Gastrocnemius medialis (tissue), 4 donors: ENCODE measurements at regions not wholly inside any gene's neighbourhood (a gene's known extent, or its start where the extent isn't known, plus 50 kb on each side); places are given as distances from the start of the nearest gene placed in this dataset.

ENCODE experiments used
- ATAC-seq, 2 donors: fragments of 150-250 bp; one replicate each; pipeline ENCODE4 v1.9.1; 2016
- DNase-seq, 2 donors: peaks; one replicate each; pipeline ENCODE4 v3.0.0-alpha.2; 2019
- H3K27ac ChIP-seq, 4 donors: fragments of 200-600 bp; sonication (generic); 1 replicate in 1 of 4; 2 replicates in 3 of 4; pipeline ENCODE4 v1.5.1; 2016 to 2018; ENCODE audit warnings: mild to moderate bottlenecking in 2 of 4, moderate library complexity in 1 of 4
- H3K27me3 ChIP-seq, 3 donors: fragments of 200-600 bp; sonication (generic) in 2 of 3; 1 replicate in 1 of 3; 2 replicates in 2 of 3; pipeline versions ENCODE4 v1.5.1 to v1.6.0; 2016 to 2019; ENCODE audit warnings: mild to moderate bottlenecking in 1 of 3, moderate library complexity in 1 of 3
- H3K36me3 ChIP-seq, 2 donors: fragments of 200-600 bp; sonication (generic) in 1 of 2; one replicate each; pipeline ENCODE4 v1.5.1; 2017 to 2018
- H3K4me1 ChIP-seq, 2 donors: fragments of 200-600 bp; sonication (generic) in 1 of 2; one replicate each; pipeline ENCODE4 v1.5.1; 2016 to 2017; ENCODE audit warnings: mild to moderate bottlenecking in 2 of 2
- H3K4me3 ChIP-seq, 4 donors: fragments of 200-600 bp; sonication (generic) in 3 of 4; 1 replicate in 1 of 4; 2 replicates in 3 of 4; pipeline ENCODE4 v1.5.1; 2016 to 2019; ENCODE audit warnings: mild to moderate bottlenecking in 2 of 4
- H3K9me3 ChIP-seq, 3 donors: fragments of 200-600 bp; sonication (generic) in 2 of 3; 1 replicate in 1 of 3; 2 replicates in 2 of 3; pipeline ENCODE4 v1.5.1; 2016 to 2019
- POLR2A ChIP-seq, 2 donors: fragments of 450-650 bp; IDR thresholded peaks; one replicate each; pipeline ENCODE4 v1.6.1; 2017; ENCODE audit warnings: antibody characterized with exemption in 2 of 2, mild to moderate bottlenecking in 2 of 2, moderate library complexity in 2 of 2
- in situ Hi-C, 4 donors: fragments of 200-750 bp; cut with MboI; loops; one replicate each; pipeline versions ENCODE4 v1.15.0 to v1.8.0; 2017; ENCODE audit warnings: low sequenced_read_pairs in 4 of 4
- intact Hi-C: fragments of 100-400 bp; cut with DNase I; formaldehyde crosslinking; loops from one replicate; pipeline ENCODE4 v1.15.1; 2023; ENCODE audit warnings: low total_unique reads
- TF ChIP-seq, protein P1 (sequence below), 5 experiments: fragments of 450-650 bp in 3 of 5; fragments of 200-600 bp in 2 of 5; sonication (generic) in 2 of 5; IDR thresholded peaks in 4 of 5; conservative IDR thresholded peaks in 1 of 5; 1 replicate in 4 of 5; 2 replicates in 1 of 5; pipeline ENCODE4 v1.5.1; 2016 to 2019; ENCODE audit warnings: antibody characterized with exemption in 5 of 5, mild to moderate bottlenecking in 3 of 5, moderate library complexity in 3 of 5

DNA sequence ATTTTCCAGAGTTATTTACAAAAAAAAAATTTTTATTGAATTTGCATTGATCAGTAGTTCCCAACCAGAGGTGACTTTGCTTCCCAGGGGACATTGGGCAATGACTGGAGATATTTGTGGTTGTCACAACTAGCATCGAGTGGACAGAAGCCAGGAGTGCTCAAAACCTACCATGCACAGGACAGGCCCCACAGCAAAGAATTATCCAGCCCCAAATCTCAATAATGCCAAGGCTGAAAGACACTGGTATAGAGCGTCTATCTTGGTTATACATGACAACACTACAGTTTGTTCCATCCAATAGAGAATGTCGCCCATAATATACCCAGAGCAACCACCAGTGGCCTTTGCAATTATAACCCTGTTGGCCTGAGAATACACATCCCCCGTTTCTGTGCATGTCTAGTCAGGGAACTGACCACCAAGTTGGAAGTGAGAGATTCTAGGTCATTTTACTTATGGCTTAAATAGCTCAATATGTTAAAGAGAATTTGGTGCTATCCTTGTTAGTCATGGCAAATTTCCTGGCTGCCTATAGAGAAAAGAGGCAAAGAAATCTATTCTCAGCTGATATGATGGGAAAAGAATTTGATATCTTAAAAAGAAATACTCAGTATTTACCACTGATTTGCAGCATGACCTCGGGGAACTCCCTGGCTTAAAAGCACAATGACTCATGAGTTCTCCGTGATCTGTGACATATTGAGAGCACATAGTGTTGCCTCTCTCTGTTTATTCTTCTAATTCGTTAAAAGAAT, 76.0 kb upstream of the ADTRP start:
- Histone ChIP-seq H3K9me3 (no peaks in the 10 kb centered on the region), H3K4me3 (no peak overlapping the region), H3K27me3 (no peaks in the 10 kb centered on the region), H3K4me1 (peaks cover 0 to 13% of the 10 kb centered on the region in 2 donors), H3K36me3 (no peaks in the 10 kb centered on the region), H3K27ac (no peak overlapping the region)
- intact Hi-C loops = no loop called here
- ATAC-seq = peak in 1 of 2 donors; percentile 73
- TF ChIP-seq, protein P1, sequence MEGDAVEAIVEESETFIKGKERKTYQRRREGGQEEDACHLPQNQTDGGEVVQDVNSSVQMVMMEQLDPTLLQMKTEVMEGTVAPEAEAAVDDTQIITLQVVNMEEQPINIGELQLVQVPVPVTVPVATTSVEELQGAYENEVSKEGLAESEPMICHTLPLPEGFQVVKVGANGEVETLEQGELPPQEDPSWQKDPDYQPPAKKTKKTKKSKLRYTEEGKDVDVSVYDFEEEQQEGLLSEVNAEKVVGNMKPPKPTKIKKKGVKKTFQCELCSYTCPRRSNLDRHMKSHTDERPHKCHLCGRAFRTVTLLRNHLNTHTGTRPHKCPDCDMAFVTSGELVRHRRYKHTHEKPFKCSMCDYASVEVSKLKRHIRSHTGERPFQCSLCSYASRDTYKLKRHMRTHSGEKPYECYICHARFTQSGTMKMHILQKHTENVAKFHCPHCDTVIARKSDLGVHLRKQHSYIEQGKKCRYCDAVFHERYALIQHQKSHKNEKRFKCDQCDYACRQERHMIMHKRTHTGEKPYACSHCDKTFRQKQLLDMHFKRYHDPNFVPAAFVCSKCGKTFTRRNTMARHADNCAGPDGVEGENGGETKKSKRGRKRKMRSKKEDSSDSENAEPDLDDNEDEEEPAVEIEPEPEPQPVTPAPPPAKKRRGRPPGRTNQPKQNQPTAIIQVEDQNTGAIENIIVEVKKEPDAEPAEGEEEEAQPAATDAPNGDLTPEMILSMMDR (IDR thresholded peaks at IDR 0.05 in 4 of 5, conservative IDR thresholded peaks at IDR 0.05 in 1 of 5) = no peak
- TF ChIP-seq POLR2A (IDR thresholded peaks at IDR 0.05) = no peak
- in situ Hi-C loops = no loop called here
- no peak for DNase-seq

DNA sequence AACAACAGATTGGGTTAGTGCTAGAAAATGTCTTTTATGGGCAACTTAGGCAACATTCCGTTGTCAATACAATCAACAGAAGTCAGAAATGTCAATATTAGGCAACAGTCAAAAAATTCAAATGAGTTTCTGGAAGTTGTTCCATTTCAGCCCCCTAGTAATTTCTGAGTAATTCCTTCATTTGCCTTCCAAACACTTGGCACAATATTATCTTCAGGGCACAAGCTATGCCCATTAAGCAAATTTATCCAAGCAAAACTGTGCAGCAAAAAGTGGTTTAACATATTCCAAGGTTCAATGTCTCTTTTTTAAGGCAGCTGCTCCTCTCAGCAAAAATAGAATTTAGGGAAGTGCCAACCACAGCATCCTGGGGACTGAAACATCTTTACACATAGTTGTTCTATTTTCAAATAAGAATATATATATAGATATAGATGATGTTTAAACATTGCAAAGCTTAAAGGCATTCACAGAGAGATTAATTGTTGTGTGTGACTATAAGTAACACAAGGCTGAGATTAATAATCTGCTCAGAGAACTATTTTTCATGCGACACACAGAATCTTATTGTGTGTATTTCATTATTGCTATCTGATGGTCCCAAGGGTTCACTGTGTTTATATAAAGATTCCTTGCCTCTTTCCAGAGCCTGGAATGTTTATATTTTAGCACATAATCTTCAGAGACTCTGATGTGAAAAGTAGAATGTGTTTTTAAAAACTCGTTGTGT, 75.2 kb upstream of the ADTRP start:
- H3K27me3 ChIP-seq = no peaks in the 10 kb centered on the region
- no peak for ATAC-seq
- no peak overlapping the region for H3K27ac ChIP-seq
- TF ChIP-seq, protein P1 (IDR thresholded peaks at IDR 0.05 in 4 of 5, conservative IDR thresholded peaks at IDR 0.05 in 1 of 5) = no peak
- TF ChIP-seq POLR2A (IDR thresholded peaks at IDR 0.05) = no peak
- peaks cover 0 to 13% of the 10 kb centered on the region in 2 donors for H3K4me1 ChIP-seq
- intact Hi-C loops = no loop called here
- no peaks in the 10 kb centered on the region for H3K9me3 ChIP-seq
- in situ Hi-C loops = no loop called here
- H3K36me3 ChIP-seq = no peaks in the 10 kb centered on the region
- DNase-seq = no peak
- H3K4me3 ChIP-seq = no peak overlapping the region

DNA sequence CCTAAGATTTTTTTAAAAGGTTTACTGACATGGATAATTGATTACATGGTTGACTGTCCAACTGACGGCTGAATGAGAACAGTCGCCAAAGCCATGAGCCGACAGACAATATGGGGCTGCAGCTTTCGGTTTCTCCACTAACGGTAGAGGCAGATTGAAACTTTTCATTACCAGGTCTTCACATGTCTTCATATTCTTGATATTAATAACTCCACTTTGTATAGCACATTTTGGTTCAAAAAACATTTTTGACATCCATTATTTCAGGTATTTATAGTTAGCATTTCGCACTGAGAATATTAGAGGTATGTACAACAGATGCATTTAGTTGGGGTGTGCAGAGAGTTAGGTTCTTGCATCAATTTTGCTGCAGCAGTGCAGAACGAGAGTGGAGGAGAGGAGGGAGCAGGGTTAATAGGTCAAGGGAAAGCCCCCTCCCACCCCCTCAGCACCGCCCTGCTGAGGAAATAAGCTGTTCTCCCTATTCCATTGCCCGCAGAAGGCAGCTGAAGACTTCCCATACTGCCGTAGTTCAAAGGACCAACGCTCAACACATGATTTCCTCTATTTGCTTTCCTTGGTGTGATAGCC, 73.6 kb upstream of the ADTRP start:
- peak in 1 of 2 donors; percentile 59 for ATAC-seq

DNA sequence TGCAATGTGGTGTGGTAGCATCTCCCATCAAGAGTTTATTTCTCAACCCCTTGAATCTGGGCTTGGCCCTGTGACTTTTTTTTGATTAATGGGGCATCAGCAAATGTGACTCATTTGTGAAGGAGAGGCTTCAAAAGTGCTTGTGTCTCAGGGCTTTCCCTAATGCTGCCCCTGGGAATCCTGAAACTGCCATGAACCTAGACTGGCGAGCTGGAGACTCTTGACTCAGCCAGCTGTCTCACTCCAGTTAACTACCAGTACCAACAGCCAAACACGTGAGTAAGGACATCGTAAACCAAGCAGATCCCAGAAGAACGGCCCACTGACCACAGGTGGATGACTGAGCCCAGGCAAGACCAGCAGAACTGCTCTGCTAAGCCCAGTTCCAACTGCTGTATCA, 72.8 kb upstream of the ADTRP start:
- intact Hi-C loops = no loop called here
- Histone ChIP-seq H3K36me3 (no peaks in the 10 kb centered on the region), H3K9me3 (no peaks in the 10 kb centered on the region), H3K27ac (peak overlapping the region in 1 of 4 donors; percentile 4), H3K4me1 (peaks cover 0 to 13% of the 10 kb centered on the region in 2 donors), H3K27me3 (no peaks in the 10 kb centered on the region), H3K4me3 (peak overlapping the region in 3 of 4 donors; percentile 21 to 45 (median 42))
- DNase-seq (peak in 1 of 2 donors; percentile 21), ATAC-seq (peak; percentile 67 to 86)
- in situ Hi-C loops = no loop called here
- TF ChIP-seq, protein P1 (IDR thresholded peaks at IDR 0.05 in 4 of 5, conservative IDR thresholded peaks at IDR 0.05 in 1 of 5) = no peak
- no peak for TF ChIP-seq POLR2A (IDR thresholded peaks at IDR 0.05)

More for the DNA sequence above, 73.6 kb upstream of the ADTRP start:
- H3K9me3 ChIP-seq = no peaks in the 10 kb centered on the region
- H3K4me1 ChIP-seq = peaks cover 0 to 13% of the 10 kb centered on the region in 2 donors
- H3K4me3 ChIP-seq = peak overlapping the region; percentile 21 to 45 (median 34)
- H3K36me3 ChIP-seq = no peaks in the 10 kb centered on the region
- in situ Hi-C loops (no loop called here), intact Hi-C loops (no loop called here)
- TF ChIP-seq, protein P1 (IDR thresholded peaks at IDR 0.05 in 4 of 5, conservative IDR thresholded peaks at IDR 0.05 in 1 of 5) = no peak
- TF ChIP-seq POLR2A (IDR thresholded peaks at IDR 0.05) = no peak
- no peak for DNase-seq
- H3K27ac ChIP-seq = peak overlapping the region in 1 of 4 donors; percentile 4
- no peaks in the 10 kb centered on the region for H3K27me3 ChIP-seq
